Fibroblast of skin of left quadriceps (primary cell): ENCODE measurements at regions not wholly inside any gene's neighbourhood (a gene's known extent, or its start where the extent isn't known, plus 50 kb on each side); places are given as distances from the start of the nearest gene placed in this dataset.

Experiments used
- DNase-seq, 2 experiments: peaks; one replicate each; pipeline ENCODE4 v3.0.0-alpha.2; 2013; ENCODE audit warnings: low read depth in 2 of 2

GRCh38 chr6:20313051-20313450, 88.6 kb upstream of the E2F3 start:
- DNase-seq = no peak

DNA sequence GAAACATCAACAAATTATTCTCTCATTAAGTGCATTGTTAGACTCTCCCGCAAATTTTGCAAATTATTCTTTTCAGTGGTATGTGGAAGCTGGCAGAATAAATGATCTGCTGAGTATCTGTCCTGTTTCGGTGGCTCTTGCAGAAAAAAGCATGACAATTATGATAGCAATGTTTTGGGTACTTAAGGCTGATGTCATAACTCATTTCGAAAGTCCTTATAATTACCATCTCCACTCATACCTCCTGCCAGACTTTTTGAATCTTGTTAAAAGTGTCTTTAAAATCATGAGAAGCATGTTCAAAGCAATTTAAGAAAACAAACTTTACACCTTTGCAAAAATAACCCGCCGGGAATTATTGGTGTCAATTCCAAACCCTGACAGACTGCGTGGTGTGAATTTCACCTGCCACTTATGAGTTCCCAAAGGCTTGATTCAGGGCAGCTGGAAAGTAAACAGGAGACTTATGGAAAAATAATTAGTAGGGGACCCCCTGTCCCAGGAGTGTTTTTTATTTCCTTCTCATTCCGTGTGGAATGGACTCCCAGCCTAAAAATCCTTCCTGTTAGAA, 87.6 kb upstream of the E2F3 start:
- no peak for DNase-seq

- no peak for DNase-seq
Observed at GRCh38 chr6:20314866-20315845, 86.5 kb upstream of the E2F3 start.

GRCh38 chr6:20317430-20317829, 84.2 kb upstream of the E2F3 start:
- DNase-seq = no peak

DNA sequence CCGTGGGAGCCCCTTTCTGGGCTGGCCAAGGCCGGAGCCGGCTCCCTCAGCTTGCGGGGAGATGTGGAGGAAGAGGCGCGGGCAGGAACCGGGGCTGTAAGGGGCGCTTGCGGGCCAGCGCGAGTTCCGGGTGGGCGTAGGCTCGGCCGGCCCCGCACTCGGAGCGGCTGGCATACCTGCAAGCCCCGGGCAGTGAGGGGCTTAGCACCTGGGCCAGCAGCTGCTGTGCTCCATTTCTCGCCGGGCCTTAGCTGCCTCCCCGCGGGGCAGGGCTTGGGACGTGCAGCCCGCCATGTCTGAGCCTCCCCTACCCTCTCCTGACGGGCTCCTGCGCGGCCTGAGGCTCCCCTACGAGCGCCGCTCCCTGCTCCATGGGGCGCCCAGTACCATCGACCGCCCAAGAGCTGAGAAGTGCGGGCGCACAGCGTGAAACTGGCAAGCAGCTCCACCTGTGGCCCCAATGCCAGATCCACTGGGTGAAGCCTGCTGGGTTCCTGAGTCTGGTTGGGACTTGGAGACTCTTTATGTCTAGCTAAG, 82.8 kb upstream of the E2F3 start:
- no peak for DNase-seq

DNA sequence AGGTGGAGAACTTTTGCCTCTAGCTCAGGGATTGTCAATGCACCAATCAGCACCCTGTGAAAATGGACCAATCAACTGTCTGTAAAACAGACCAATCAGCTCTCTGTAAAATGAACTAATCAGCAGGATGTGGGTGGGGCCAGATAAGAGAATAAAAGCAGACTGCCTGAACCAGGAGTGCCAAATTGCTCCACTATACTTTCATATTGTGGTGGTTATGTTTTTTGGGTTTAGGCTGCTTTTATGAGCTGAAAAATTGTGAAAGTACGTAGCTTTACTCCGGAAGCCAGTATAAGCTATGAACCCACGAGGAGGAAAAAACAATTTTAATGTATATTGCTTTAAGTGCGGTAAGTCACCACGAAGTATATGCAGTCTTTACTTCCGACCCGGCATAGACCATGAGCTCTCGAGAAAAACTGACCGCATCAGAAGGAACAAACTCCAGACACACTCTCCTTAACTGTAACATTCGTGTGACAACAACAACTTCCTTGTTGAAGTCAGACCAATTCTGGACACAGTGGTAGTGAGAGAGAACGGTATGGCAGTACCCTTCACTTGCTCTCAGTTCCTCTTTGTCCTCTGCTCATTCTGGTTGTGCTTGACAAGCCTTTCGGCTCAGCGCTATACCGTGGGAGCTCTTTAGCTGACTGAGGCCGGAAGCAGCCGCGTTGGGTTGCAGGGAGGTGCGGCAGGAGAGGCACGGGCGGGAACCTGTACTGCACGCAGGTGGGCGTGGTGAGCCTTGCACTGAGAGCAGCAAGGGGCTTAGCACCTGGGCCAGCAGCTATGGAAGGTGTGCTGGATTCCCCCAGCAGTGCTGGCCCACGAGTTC, 81.9 kb upstream of the E2F3 start:
- DNase-seq = no peak

GRCh38 chr6:20325641-20326421, 75.8 kb upstream of the E2F3 start:
- no peak for DNase-seq

- DNase-seq = no peak
Observed at GRCh38 chr6:20326422-20326728, 75.3 kb upstream of the E2F3 start.

- DNase-seq = no peak
Observed at GRCh38 chr6:20327141-20327540, 74.5 kb upstream of the E2F3 start.

DNA sequence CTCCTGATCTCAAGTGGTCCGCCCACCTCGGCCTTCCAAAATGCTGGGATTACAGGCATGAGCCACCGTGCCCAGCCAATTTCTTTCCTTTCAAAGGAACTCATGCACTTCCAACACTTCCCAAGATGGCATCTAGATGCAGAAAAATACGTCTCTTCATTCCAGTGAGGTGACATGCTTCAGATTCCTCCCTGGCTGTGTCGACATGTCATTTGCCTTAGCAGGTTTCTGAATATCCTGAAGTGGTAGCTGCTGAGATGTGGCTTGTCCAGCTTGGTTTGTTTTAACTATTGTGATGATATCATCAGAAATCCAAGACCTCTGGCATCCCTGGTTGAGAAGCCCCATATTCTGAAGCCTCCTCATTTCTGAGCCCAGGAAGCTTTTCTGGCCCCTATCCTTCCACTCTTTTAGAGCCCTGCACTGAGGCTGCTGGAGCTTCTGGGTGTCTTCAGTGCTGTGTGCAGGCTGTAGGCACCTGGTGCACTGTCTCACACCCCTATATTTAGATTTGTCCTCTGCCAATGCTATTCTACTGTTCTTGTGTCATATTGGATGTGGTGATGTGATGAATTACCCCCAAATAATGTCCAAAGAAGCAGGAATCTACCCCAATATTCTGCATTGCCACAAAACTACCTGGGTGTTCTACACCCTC, 73.3 kb upstream of the E2F3 start:
- DNase-seq = no peak

- no peak for DNase-seq
Observed at GRCh38 chr6:20328924-20329300, 72.8 kb upstream of the E2F3 start.

DNA sequence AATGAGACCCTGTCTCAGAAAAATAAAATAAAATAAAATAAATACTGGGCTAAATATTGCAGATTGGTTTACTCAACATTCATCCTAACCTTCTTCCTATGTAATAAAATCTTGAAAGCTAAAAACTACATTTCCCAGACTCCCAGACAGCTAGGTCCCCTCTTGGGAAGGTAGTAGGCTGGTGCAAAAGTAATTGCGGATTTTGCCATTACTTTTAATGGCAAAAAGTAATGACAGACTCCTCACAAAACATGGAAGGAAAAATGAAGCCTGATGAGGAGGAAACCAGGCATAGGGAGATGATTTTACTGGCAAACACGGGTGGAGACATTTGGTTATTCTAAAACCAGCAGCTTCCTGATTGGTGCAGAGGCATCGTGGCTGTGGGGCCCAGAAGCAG, 70.6 kb upstream of the E2F3 start:
- no peak for DNase-seq

- no peak for DNase-seq
Observed at GRCh38 chr6:20331625-20332024, 70.1 kb upstream of the E2F3 start.

DNA sequence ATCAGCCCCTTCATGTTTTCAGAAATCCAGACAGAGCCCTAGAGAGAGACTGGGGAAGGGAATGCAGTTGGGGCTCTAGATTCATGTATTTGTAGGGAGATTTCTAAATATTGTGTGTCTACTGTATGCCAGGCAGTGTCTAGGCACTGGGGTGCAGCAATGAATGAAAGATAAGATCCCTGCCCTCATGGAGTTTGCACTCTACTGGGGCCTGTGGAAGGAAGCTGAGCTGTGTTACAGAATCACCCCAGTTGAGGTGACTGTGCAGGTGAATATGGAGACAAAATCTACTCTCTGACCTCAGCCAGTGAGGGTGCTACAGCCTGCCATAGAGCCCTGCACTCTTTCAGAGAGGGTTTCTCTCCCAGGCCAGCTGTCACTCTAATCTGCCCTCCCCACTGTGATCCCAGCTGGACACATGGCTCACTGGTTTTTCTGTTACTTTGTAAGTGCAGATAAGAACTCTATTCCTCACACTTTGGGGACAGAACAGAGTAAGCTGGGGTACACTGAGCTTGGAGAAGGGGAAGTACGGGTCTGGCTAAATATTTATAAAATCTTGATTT, 69.2 kb upstream of the E2F3 start:
- DNase-seq = no peak

- DNase-seq = no peak
Observed at GRCh38 chr6:20333721-20334269, 67.9 kb upstream of the E2F3 start.

DNA sequence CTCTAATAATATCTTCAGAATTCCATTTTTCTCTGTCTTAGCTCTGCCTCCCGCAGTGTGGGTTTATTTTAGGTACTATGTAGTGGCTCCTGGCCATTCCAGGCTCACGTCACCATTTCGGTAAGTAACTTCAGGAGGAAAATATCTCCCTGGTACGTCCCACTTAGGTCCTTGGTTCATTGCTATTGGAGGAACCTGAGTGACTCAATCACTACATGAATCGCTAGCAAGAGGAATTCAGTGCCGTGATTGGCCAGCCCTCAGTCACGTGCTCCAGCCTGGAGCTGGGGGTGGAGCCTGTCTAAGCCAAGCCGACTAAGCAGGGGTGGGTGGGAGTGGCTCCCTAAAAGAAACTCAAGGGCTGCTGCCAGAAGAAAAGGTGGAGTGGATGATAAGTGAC, 67.3 kb upstream of the E2F3 start:
- DNase-seq = no peak

DNA sequence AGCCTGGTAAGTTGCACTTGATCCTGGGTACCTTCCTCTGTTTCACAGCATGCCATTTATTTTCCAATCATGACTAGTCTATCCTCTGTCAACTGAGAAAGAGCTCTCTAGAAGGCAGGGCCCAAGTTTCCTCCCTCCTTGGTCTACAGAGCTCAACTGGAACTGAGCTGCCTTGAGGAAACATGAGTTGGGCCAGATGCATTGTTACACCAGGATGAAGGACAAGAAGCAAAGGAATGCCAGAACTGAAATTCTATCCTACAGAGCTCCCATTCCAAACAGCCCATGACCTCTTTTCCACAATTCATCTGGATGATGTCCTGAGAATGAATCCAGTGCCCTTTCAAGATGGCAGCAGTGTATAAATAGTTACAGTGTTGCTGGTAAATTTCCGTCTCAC, 66.7 kb upstream of the E2F3 start:
- no peak for DNase-seq

DNA sequence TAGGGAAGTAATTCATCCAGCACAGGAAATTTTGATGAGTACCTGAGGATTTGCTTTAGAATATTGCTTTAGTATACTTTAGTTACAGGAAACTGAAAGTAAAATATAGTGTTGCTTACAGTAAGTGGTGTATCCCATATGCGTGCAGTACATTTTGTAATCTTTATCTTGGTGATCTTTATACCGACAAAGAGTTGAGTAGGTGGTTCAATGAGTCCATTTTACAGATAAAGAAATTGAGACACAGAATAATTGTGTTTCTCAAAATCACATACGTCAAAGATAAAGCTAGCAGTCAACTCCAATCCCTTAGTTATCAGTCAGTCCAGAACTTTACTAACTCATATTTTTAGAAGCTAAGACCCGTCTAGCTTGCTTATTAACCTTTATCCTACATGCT, 65.8 kb upstream of the E2F3 start:
- no peak for DNase-seq

- no peak for DNase-seq
Observed at GRCh38 chr6:20338156-20338555, 63.5 kb upstream of the E2F3 start.

DNA sequence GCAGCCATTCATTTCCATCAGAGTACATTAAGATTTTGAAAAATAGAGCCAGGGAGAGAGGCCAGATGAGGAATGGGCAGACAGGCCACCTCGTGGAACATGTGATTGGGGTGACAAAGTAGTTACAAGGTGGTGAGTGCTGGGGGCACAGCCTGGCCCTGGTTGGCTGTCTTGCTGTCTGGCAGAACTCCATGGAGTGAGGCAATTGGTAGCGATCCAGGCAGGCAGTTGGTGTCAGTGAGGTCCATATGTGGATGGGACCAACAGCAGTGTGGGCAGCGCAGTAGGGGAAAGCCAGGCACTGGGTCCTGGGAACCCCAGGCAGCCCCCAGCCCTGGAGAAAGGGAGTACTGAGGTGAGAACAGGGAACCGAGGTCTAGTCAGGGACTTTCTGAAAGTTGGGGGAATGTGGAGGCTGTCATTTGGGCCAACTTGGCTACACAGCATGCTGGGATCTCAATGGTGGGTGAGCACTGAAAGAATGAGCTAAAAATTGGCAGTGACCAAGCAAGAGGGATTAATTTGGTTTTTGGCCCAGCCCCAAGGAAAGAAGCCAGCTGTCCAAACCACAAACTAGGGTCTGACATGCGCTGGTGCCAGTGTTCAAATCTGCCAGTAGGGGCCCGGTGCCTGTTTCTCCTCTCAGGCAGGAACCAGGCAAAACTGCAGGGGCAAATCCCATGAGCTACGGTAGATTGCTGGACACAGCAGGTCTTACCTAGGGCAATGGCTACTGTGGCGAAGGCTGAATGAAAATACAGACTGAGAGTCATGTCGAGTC, 61.4 kb upstream of the E2F3 start:
- DNase-seq = no peak
